MCF 10A (cell line): ENCODE measurements at regions not wholly inside any gene's neighbourhood (a gene's known extent, or its start where the extent isn't known, plus 50 kb on each side); places are given as distances from the start of the nearest gene placed in this dataset.
A peak's percentile ranks its signal among the peaks of the same experiment; 100 is the strongest.

Source experiments
- BruUV-seq: library from RNA; stranded (reverse); fragments of 400-500 nt; replicated peaks from 2 replicates; lab custom pipeline; 2021; lab: Mats Ljungman, UMichigan
- CTCF ChIA-PET: fragments of 300-600 bp; sonication (Branson Sonifier 250); formaldehyde crosslinking; extraction: SDS; loops from one replicate; lab custom pipeline; 2021; ENCODE audit warnings: antibody characterized with exemption, inconsistent platforms; lab: Yijun Ruan, JAX
- POLR2A ChIA-PET: fragments of 300-600, 350-650 bp; sonication (Branson Sonifier 250); formaldehyde crosslinking; extraction: SDS; loops from one replicate; lab custom pipeline; 2020; ENCODE audit warnings: antibody characterized with exemption, inconsistent platforms; lab: Yijun Ruan, JAX
- DNase-seq: peaks from one replicate; pipeline ENCODE4 v3.0.0-alpha.2; 2018; ENCODE audit not compliant: unreplicated experiment
- H3K27ac Mint-ChIP-seq: one replicate; pipeline ENCODE4 v1.8.0; 2022; ENCODE audit warnings: mild to moderate bottlenecking, low read depth, mixed read lengths; ENCODE audit not compliant: unreplicated experiment
- H3K27me3 Mint-ChIP-seq: one replicate; pipeline ENCODE4 v1.8.0; 2022; ENCODE audit warnings: mixed read lengths; ENCODE audit not compliant: insufficient read depth, unreplicated experiment
- H3K36me3 Mint-ChIP-seq: one replicate; pipeline ENCODE4 v1.8.0; 2022; ENCODE audit warnings: mild to moderate bottlenecking, moderate library complexity, mixed read lengths; ENCODE audit not compliant: insufficient read depth, unreplicated experiment
- H3K4me1 Mint-ChIP-seq: one replicate; pipeline ENCODE4 v1.8.0; 2022; ENCODE audit warnings: mixed read lengths; ENCODE audit not compliant: insufficient read depth, unreplicated experiment
- H3K4me3 Mint-ChIP-seq: one replicate; pipeline ENCODE4 v1.8.0; 2022; ENCODE audit warnings: mild to moderate bottlenecking, moderate library complexity, mixed read lengths; ENCODE audit not compliant: unreplicated experiment
- H3K9me3 Mint-ChIP-seq: one replicate; pipeline ENCODE4 v1.8.0; 2022; ENCODE audit warnings: mixed read lengths; ENCODE audit not compliant: unreplicated experiment
- CTCF ChIP-seq: fragments of 200-600 bp; IDR thresholded peaks from one replicate; pipeline ENCODE4 v1.8.0; 2022; ENCODE audit warnings: antibody characterized with exemption, mild to moderate bottlenecking; ENCODE audit not compliant: unreplicated experiment
- intact Hi-C: fragments of 100-400 bp; cut with micrococcal nuclease; formaldehyde crosslinking; loops from 2 replicates; pipeline ENCODE4 v1.14.1; 2022

GRCh38 chr13:105340061-105340606 lies 1195.3 kb downstream of the EFNB2 start:
- Mint-ChIP-seq H3K4me3 (no peak overlapping the region), H3K9me3 (no peaks in the 10 kb centered on the region), H3K4me1 (peaks cover 6% of the 10 kb centered on the region), H3K27ac (peak overlapping the region; percentile 47), H3K36me3 (no peaks in the 10 kb centered on the region), H3K27me3 (no peaks in the 10 kb centered on the region)
- BruUV-seq: no TSS peak
- no peak for DNase-seq
- ChIA-PET POLR2A (no interaction called here), CTCF (interaction anchor here (0.6 kb wide), 1 partner anchor 848 kb away, joined by 3 read pairs; no protein-coding TSS in a partner anchor)
- intact Hi-C loops: no loop called here
- TF ChIP-seq CTCF: no peak

GRCh38 chr13:105338773-105339172 lies 1196.7 kb downstream of the EFNB2 start:
- intact Hi-C loops: no loop called here
- POLR2A ChIA-PET: interaction anchor here (0.7 kb wide), 1 partner anchor 30 kb away, joined by 3 read pairs; no protein-coding TSS in a partner anchor
- CTCF ChIA-PET: interaction anchor here (0.5 kb wide), 1 partner anchor 438 kb away, joined by 3 read pairs; no protein-coding TSS in a partner anchor

GRCh38 chr13:105338006-105338405 lies 1197.5 kb downstream of the EFNB2 start:
- POLR2A ChIA-PET: no interaction called here
- CTCF ChIA-PET: interaction anchor here (0.6 kb wide), 1 partner anchor 136 kb away, joined by 5 read pairs; no protein-coding TSS in a partner anchor
- intact Hi-C loops: no loop called here
- H3K4me1 Mint-ChIP-seq: peaks cover 6% of the 10 kb centered on the region
- BruUV-seq: no TSS peak
- no peaks in the 10 kb centered on the region for H3K9me3 Mint-ChIP-seq
- no peak for DNase-seq
- H3K4me3 Mint-ChIP-seq: no peak overlapping the region
- no peak for TF ChIP-seq CTCF
- no peak overlapping the region for H3K27ac Mint-ChIP-seq
- H3K36me3 Mint-ChIP-seq: no peaks in the 10 kb centered on the region
- H3K27me3 Mint-ChIP-seq: no peaks in the 10 kb centered on the region

More at GRCh38 chr13:105338773-105339172, 1196.7 kb downstream of the EFNB2 start:
- Mint-ChIP-seq H3K36me3 (no peaks in the 10 kb centered on the region), H3K4me3 (no peak overlapping the region), H3K4me1 (peaks cover 6% of the 10 kb centered on the region), H3K27ac (no peak overlapping the region), H3K9me3 (no peaks in the 10 kb centered on the region), H3K27me3 (no peaks in the 10 kb centered on the region)
- BruUV-seq: no TSS peak
- TF ChIP-seq CTCF: no peak
- no peak for DNase-seq

- Mint-ChIP-seq H3K27me3 (no peaks in the 10 kb centered on the region), H3K4me1 (peaks cover 6% of the 10 kb centered on the region), H3K4me3 (no peak overlapping the region), H3K27ac (no peak overlapping the region), H3K36me3 (no peaks in the 10 kb centered on the region), H3K9me3 (no peaks in the 10 kb centered on the region)
- intact Hi-C loops: no loop called here
- TF ChIP-seq CTCF: no peak
- no TSS peak for BruUV-seq
- DNase-seq: peak; percentile 57
- CTCF ChIA-PET: no interaction called here
- POLR2A ChIA-PET: no interaction called here
Observed at GRCh38 chr13:105336706-105337576, 1198.5 kb downstream of the EFNB2 start.
